Astrocyte (in vitro differentiated cells and primary cell): ENCODE measurements at regions not wholly inside any gene's neighbourhood (a gene's known extent, or its start where the extent isn't known, plus 50 kb on each side); places are given as distances from the start of the nearest gene placed in this dataset.

Experiments used
- CTCF ChIP-seq: IDR thresholded peaks from 2 replicates; pipeline ENCODE4 v1.5.1; 2011; ENCODE audit warnings: low read depth, mild to moderate bottlenecking, inconsistent platforms, low read length, moderate library complexity; ENCODE audit not compliant: insufficient read depth
- EZH2 ChIP-seq: IDR thresholded peaks from 2 replicates; pipeline ENCODE4 v1.6.1; 2012; ENCODE audit warnings: mild to moderate bottlenecking, low read length, inconsistent platforms; ENCODE audit not compliant: insufficient read depth

GRCh38 chr9:90016272-90016671, 411.5 kb downstream of the GADD45G start:
- TF ChIP-seq CTCF: no peak
- no peak for TF ChIP-seq EZH2
